ENCODE measurements at regions not wholly inside any gene's neighbourhood (a gene's known extent, or its start where the extent isn't known, plus 50 kb on each side); places are given as distances from the start of the nearest gene placed in this dataset.

DNA sequence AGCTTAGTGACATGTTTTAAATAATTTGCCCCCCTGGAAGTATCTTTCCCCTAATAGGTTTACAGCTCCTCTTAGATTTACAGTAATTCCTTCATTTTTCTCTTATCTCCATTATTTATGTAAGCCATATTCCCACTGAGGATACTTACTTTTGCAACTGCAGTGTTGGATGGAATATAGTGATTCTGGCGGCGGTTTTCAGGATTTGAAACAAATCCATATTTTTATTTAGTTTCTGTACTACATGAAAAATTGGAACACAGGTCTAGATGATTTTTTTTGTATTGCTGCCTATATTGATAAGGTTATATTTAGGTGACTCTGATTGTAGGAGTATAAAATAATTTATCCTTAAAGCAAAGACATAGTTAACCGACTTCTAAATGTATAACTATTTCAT lies 391.6 kb upstream of the SUCLG2 start:
- Histone ChIP-seq H4K8ac (ENCODE audit: low read length) (no peak overlapping the region), H2BK120ac (ENCODE audit: low read depth, low read length) (no peak overlapping the region), H3K79me1 (replicated peaks; ENCODE audit: low read length, poor library complexity, severe bottlenecking) (no peaks in the 10 kb centered on the region), H3K4me3 (ENCODE audit: insufficient read depth in 1 of 2, low read depth in 1 of 2, low read length in 2 of 2) (no peak overlapping the region), H4K91ac (ENCODE audit: low read length) (no peak overlapping the region), H3K27ac (ENCODE audit: low read length, poor library complexity, severe bottlenecking) (no peak overlapping the region), H2BK5ac (ENCODE audit: low read depth, low read length, poor library complexity, severe bottlenecking) (no peak overlapping the region), H3K23ac (ENCODE audit: low read length in 2 of 2) (no peak overlapping the region), H3K18ac (ENCODE audit: low read depth in 1 of 2, low read length in 2 of 2) (no peak overlapping the region), H3K36me3 (ENCODE audit: control insufficient read depth in 1 of 2, insufficient read depth in 2 of 2, low read depth in 1 of 2, low read length in 2 of 2) (no peaks in the 10 kb centered on the region), H2AK5ac (ENCODE audit: low read length, severe bottlenecking) (no peak overlapping the region), H3K4ac (ENCODE audit: low read depth in 1 of 2, low read length in 2 of 2) (no peak overlapping the region), H3K14ac (ENCODE audit: low read length in 2 of 2) (no peak overlapping the region), H3K27me3 (ENCODE audit: control insufficient read depth in 1 of 2, insufficient read depth in 1 of 2, low read length in 2 of 2) (no peaks in the 10 kb centered on the region), H2BK15ac (ENCODE audit: low read depth, poor library complexity, severe bottlenecking) (no peak overlapping the region), H2AFZ (ENCODE audit: low read depth, low read length) (no peak overlapping the region), H2BK12ac (ENCODE audit: low read length in 2 of 2) (no peak overlapping the region), H3K9me3 (ENCODE audit: control insufficient read depth, low read length) (no peaks in the 10 kb centered on the region), H3K9ac (ENCODE audit: low read length) (no peak overlapping the region), H3K4me1 (ENCODE audit: control insufficient read depth, insufficient read depth, low read depth, low read length) (no peaks in the 10 kb centered on the region), H3K4me2 (ENCODE audit: low read length, poor library complexity, severe bottlenecking) (no peak overlapping the region)
- WGBS: no CpG with 5 or more reads among the region's 3 CpGs
- DNase-seq: no peak

DNA sequence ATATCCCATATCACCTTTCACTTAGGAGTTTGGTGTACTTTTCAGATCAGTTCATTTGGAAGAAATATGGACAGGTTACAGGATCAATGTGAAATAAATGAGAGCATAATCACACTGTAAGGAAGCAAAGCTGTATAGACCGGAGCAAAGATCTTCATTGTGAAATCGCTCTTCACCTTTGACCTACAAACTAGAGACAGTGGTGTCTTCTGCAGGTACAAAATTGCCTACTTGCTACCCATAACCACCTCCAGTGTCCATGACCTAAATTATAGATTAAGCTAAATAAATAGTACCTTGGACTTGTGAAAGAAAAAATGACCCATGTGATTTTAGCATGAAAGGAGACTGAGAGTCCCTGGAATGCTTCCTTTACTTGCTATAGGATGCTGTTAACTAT lies 379.5 kb upstream of the SUCLG2 start:
- no peak overlapping the region for H3K4me3 ChIP-seq (ENCODE audit: insufficient read depth in 1 of 2, low read depth in 1 of 2, low read length in 2 of 2)
- no peaks in the 10 kb centered on the region for H3K4me1 ChIP-seq (ENCODE audit: control insufficient read depth, insufficient read depth, low read depth, low read length)
- no peaks in the 10 kb centered on the region for H3K36me3 ChIP-seq (ENCODE audit: control insufficient read depth in 1 of 2, insufficient read depth in 2 of 2, low read depth in 1 of 2, low read length in 2 of 2)
- H3K79me1 ChIP-seq (replicated peaks; ENCODE audit: low read length, poor library complexity, severe bottlenecking): no peaks in the 10 kb centered on the region
- no peak overlapping the region for H3K9ac ChIP-seq (ENCODE audit: low read length)
- no peak overlapping the region for H2BK12ac ChIP-seq (ENCODE audit: low read length in 2 of 2)
- H3K4ac ChIP-seq (ENCODE audit: low read depth in 1 of 2, low read length in 2 of 2): no peak overlapping the region
- H3K4me2 ChIP-seq (ENCODE audit: low read length, poor library complexity, severe bottlenecking): no peak overlapping the region
- H4K91ac ChIP-seq (ENCODE audit: low read length): no peak overlapping the region
- no peak overlapping the region for H3K23ac ChIP-seq (ENCODE audit: low read length in 2 of 2)
- H2BK15ac ChIP-seq (ENCODE audit: low read depth, poor library complexity, severe bottlenecking): no peak overlapping the region
- H3K18ac ChIP-seq (ENCODE audit: low read depth in 1 of 2, low read length in 2 of 2): no peak overlapping the region
- no peak overlapping the region for H3K14ac ChIP-seq (ENCODE audit: low read length in 2 of 2)
- no peak overlapping the region for H2BK5ac ChIP-seq (ENCODE audit: low read depth, low read length, poor library complexity, severe bottlenecking)
- DNase-seq: no peak
- H3K27ac ChIP-seq (ENCODE audit: low read length, poor library complexity, severe bottlenecking): no peak overlapping the region
- H2AK5ac ChIP-seq (ENCODE audit: low read length, severe bottlenecking): no peak overlapping the region
- H2AFZ ChIP-seq (ENCODE audit: low read depth, low read length): no peak overlapping the region
- WGBS: 100% methylated on average over 2 of the region's 2 CpGs
- H3K9me3 ChIP-seq (ENCODE audit: control insufficient read depth, low read length): no peaks in the 10 kb centered on the region
- no peak overlapping the region for H4K8ac ChIP-seq (ENCODE audit: low read length)
- no peak overlapping the region for H2BK120ac ChIP-seq (ENCODE audit: low read depth, low read length)
- H3K27me3 ChIP-seq (ENCODE audit: control insufficient read depth in 1 of 2, insufficient read depth in 1 of 2, low read length in 2 of 2): no peaks in the 10 kb centered on the region

DNA sequence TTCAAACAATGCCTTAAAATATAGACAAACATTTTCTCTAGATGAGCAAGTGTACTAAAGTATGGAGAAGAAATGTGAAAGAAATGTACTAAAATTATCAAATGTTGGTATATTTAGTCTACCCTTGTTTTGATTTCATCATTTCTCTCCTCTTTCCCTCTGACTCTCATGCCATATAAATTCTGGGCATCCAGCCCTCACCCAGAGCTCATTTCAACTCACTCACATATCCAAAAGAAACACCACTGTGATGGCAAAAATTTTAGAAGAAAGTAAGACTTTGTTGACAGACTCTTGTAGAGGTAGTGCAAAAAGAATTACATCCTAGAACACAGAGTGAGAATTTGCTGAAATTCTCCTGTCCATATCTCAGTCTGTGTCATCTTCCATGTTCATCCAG lies 377.8 kb upstream of the SUCLG2 start:
- Histone ChIP-seq H2BK15ac (ENCODE audit: low read depth, poor library complexity, severe bottlenecking) (no peak overlapping the region), H2BK5ac (ENCODE audit: low read depth, low read length, poor library complexity, severe bottlenecking) (no peak overlapping the region), H3K4me2 (ENCODE audit: low read length, poor library complexity, severe bottlenecking) (no peak overlapping the region), H3K4me3 (ENCODE audit: insufficient read depth in 1 of 2, low read depth in 1 of 2, low read length in 2 of 2) (no peak overlapping the region), H3K4ac (ENCODE audit: low read depth in 1 of 2, low read length in 2 of 2) (no peak overlapping the region), H4K91ac (ENCODE audit: low read length) (no peak overlapping the region), H2BK12ac (ENCODE audit: low read length in 2 of 2) (no peak overlapping the region), H4K8ac (ENCODE audit: low read length) (no peak overlapping the region), H3K4me1 (ENCODE audit: control insufficient read depth, insufficient read depth, low read depth, low read length) (no peaks in the 10 kb centered on the region), H3K27ac (ENCODE audit: low read length, poor library complexity, severe bottlenecking) (no peak overlapping the region), H2AK5ac (ENCODE audit: low read length, severe bottlenecking) (no peak overlapping the region), H3K9ac (ENCODE audit: low read length) (no peak overlapping the region), H3K23ac (ENCODE audit: low read length in 2 of 2) (no peak overlapping the region), H2BK120ac (ENCODE audit: low read depth, low read length) (no peak overlapping the region), H3K36me3 (ENCODE audit: control insufficient read depth in 1 of 2, insufficient read depth in 2 of 2, low read depth in 1 of 2, low read length in 2 of 2) (no peaks in the 10 kb centered on the region), H3K9me3 (ENCODE audit: control insufficient read depth, low read length) (no peaks in the 10 kb centered on the region), H2AFZ (ENCODE audit: low read depth, low read length) (no peak overlapping the region), H3K27me3 (ENCODE audit: control insufficient read depth in 1 of 2, insufficient read depth in 1 of 2, low read length in 2 of 2) (no peaks in the 10 kb centered on the region), H3K79me1 (replicated peaks; ENCODE audit: low read length, poor library complexity, severe bottlenecking) (no peaks in the 10 kb centered on the region), H3K18ac (ENCODE audit: low read depth in 1 of 2, low read length in 2 of 2) (no peak overlapping the region), H3K14ac (ENCODE audit: low read length in 2 of 2) (no peak overlapping the region)
- no peak for DNase-seq

DNA sequence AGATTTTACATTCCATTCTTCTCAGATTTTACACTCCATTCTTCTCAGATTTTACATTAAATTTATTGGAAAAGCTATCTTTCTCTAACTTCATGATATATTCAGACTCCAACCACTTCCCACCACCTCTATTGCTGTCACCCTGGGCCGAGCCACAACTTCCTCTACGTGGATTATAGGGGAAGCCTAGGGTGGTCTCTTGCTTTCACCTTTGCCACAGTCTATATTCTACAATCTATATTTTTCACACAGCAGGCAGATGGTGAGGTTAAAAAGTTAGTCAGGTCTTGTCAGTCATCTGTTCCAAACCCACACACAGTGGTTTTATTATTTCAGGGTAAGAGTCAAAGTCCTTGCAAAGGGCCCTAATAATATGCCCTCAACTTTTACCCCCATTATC lies 370.8 kb upstream of the SUCLG2 start:
- H3K4me3 ChIP-seq (ENCODE audit: insufficient read depth in 1 of 2, low read depth in 1 of 2, low read length in 2 of 2): no peak overlapping the region
- no peak overlapping the region for H2AFZ ChIP-seq (ENCODE audit: low read depth, low read length)
- no peak for DNase-seq
- no peak overlapping the region for H2BK5ac ChIP-seq (ENCODE audit: low read depth, low read length, poor library complexity, severe bottlenecking)
- no peak overlapping the region for H2BK15ac ChIP-seq (ENCODE audit: low read depth, poor library complexity, severe bottlenecking)
- H3K9me3 ChIP-seq (ENCODE audit: control insufficient read depth, low read length): no peaks in the 10 kb centered on the region
- H3K27ac ChIP-seq (ENCODE audit: low read length, poor library complexity, severe bottlenecking): no peak overlapping the region
- no peaks in the 10 kb centered on the region for H3K36me3 ChIP-seq (ENCODE audit: control insufficient read depth in 1 of 2, insufficient read depth in 2 of 2, low read depth in 1 of 2, low read length in 2 of 2)
- no peak overlapping the region for H2AK5ac ChIP-seq (ENCODE audit: low read length, severe bottlenecking)
- no peak overlapping the region for H3K4ac ChIP-seq (ENCODE audit: low read depth in 1 of 2, low read length in 2 of 2)
- H3K79me1 ChIP-seq (replicated peaks; ENCODE audit: low read length, poor library complexity, severe bottlenecking): no peaks in the 10 kb centered on the region
- no peak overlapping the region for H3K23ac ChIP-seq (ENCODE audit: low read length in 2 of 2)
- H3K9ac ChIP-seq (ENCODE audit: low read length): no peak overlapping the region
- H3K18ac ChIP-seq (ENCODE audit: low read depth in 1 of 2, low read length in 2 of 2): no peak overlapping the region
- no peak overlapping the region for H3K14ac ChIP-seq (ENCODE audit: low read length in 2 of 2)
- H2BK12ac ChIP-seq (ENCODE audit: low read length in 2 of 2): no peak overlapping the region
- H3K27me3 ChIP-seq (ENCODE audit: control insufficient read depth in 1 of 2, insufficient read depth in 1 of 2, low read length in 2 of 2): no peaks in the 10 kb centered on the region
- no peak overlapping the region for H4K8ac ChIP-seq (ENCODE audit: low read length)
- H3K4me2 ChIP-seq (ENCODE audit: low read length, poor library complexity, severe bottlenecking): no peak overlapping the region
- H2BK120ac ChIP-seq (ENCODE audit: low read depth, low read length): no peak overlapping the region
- H4K91ac ChIP-seq (ENCODE audit: low read length): no peak overlapping the region
- H3K4me1 ChIP-seq (ENCODE audit: control insufficient read depth, insufficient read depth, low read depth, low read length): no peaks in the 10 kb centered on the region
- WGBS: 60% methylated on average over 1 of the region's 2 CpGs
